Stomach (tissue), 8 donors: ENCODE measurements at regions not wholly inside any gene's neighbourhood (a gene's known extent, or its start where the extent isn't known, plus 50 kb on each side); places are given as distances from the start of the nearest gene placed in this dataset.
"Not testable (repeated sequence)": the region's sequence is repeated elsewhere in the genome, so short reads cannot be mapped to it uniquely, and the experiment has no call there.

Experiments used
- DNase-seq, 2 donors: peaks; one replicate each; pipeline versions ENCODE4 v3.0.0 to v3.0.0-alpha.2; 2013 to 2019
- H3K27ac ChIP-seq, 5 donors: fragments of 200-600 bp in 4 of 5; sonication (generic) in 4 of 5; one replicate each; pipeline ENCODE4 v1.5.1; 2013 to 2019; ENCODE audit warnings: mild to moderate bottlenecking in 1 of 5, moderate library complexity in 1 of 5
- H3K27me3 ChIP-seq, 3 donors: fragments of 200-600 bp; sonication (generic); one replicate each; pipeline ENCODE4 v1.5.1; 2017 to 2019; ENCODE audit warnings: mixed run types in 1 of 3
- H3K36me3 ChIP-seq, 4 donors: fragments of 200-600 bp; sonication (generic); 1 replicate in 3 of 4; 2 replicates in 1 of 4; pipeline ENCODE4 v1.5.1; 2016 to 2019
- H3K4me1 ChIP-seq, 4 donors: fragments of 200-600 bp; sonication (generic); one replicate each; pipeline ENCODE4 v1.5.1; 2016 to 2019
- H3K4me3 ChIP-seq, 4 donors: fragments of 200-600 bp; sonication (generic) in 3 of 4; one replicate each; pipeline ENCODE4 v1.5.1; 2016 to 2019; ENCODE audit warnings: mild to moderate bottlenecking in 1 of 4
- H3K9me3 ChIP-seq, 4 donors: fragments of 200-600 bp; sonication (generic); one replicate each; pipeline ENCODE4 v1.5.1; 2016 to 2019
- EP300 ChIP-seq: sonication (generic); formaldehyde crosslinking; IDR thresholded peaks from one replicate; pipeline ENCODE4 v1.6.1; 2017; ENCODE audit warnings: antibody characterized with exemption
- POLR2A ChIP-seq, 4 donors: fragments of 450-650 bp; IDR thresholded peaks; one replicate each; pipeline ENCODE4 v1.6.1; 2016; ENCODE audit warnings: antibody characterized with exemption in 4 of 4, control low read depth in 2 of 4, mild to moderate bottlenecking in 1 of 4, moderate library complexity in 1 of 4
- POLR2AphosphoS5 ChIP-seq, 3 donors: sonication (generic); formaldehyde crosslinking; IDR thresholded peaks; one replicate each; pipeline ENCODE4 v1.6.1; 2016; ENCODE audit warnings: antibody characterized with exemption in 3 of 3
- WGBS, 5 donors: extraction: QIAGEN DNeasy Blood & Tissue Kit in 3 of 5; methylation state at CpG; one replicate each; pipeline versions ENCODE4 v1.1.5 to v1.1.7; 2013 to 2018; 5-methylcytosine and 5-hydroxymethylcytosine counted together
- intact Hi-C: fragments of 100-400 bp; cut with DNase I; formaldehyde crosslinking; loops from one replicate; pipeline ENCODE4 v1.15.1; 2023; ENCODE audit warnings: low total_unique reads
- TF ChIP-seq, protein P1 (sequence below), 7 experiments: fragments of 450-650 bp in 4 of 7; fragments of 200-600 bp in 3 of 7; sonication (generic) in 3 of 7; IDR thresholded peaks; one replicate each; pipeline ENCODE4 v1.5.1; 2016 to 2019; ENCODE audit warnings: antibody characterized with exemption in 7 of 7, control low read depth in 2 of 7, mild to moderate bottlenecking in 1 of 7
- donor health status: healthy with polysubstance abuse.
- donor health status: Bipolar disorder and iron deficiency.
- donor health status: healthy.

DNA sequence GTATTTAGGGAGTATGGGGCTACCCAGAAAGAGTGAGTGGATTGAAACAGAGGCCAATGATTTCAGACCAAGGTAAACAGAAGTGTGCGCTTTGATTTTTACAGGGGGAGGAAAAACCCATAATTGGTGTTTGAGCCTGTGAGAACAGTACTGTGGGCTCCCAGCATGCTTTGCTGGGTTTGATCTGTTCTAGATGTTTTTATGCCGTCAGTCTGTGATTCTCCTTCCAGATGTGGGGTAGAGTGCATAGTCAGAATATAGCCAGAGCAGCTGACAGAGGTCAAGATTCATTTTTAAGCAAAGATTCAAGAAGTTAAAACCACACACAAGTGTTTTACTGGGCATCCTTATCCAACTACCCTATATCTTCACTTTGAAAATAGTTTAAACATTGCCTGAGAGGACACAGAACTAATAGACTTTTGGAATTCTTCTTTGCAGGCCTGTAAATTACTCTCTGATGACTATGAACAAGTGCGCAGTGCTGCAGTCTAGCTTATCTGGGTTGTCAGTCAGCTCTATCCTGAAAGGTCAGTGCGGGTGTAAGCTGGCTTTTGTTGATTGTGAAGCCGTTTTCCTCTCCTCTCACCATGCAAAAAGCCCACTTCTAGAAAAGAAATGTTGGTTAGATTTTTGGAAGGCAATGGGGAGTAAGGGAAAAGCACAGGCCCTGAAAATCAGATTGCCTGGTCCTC, 216.2 kb upstream of the VKORC1L1 start:
- H3K27me3 ChIP-seq, DNase-seq, H3K36me3 ChIP-seq, intact Hi-C loops, H3K4me1 ChIP-seq, H3K4me3 ChIP-seq, H3K9me3 ChIP-seq, H3K27ac ChIP-seq: not testable (repeated sequence)
- WGBS, 5 donors: no CpG with 5 or more reads among the region's 5 CpGs

DNA sequence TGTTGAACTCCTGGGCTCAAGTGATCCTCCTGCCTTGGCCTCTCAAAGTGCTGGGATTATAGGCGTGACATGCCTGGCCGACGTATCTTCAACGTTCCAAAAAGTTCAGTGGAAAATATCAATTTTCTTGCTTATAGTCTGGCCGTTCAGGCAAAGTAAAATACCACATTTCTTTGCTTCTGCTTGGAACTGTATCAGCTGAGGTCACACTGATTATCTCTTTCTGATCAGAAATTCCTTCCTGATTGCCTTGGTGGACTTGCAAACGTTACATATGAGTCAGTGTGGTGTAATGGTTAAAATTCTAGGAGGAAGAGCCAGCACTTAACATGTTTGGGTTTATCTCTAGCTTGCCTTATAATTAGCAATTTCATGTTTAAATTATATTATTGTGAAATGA, 189.5 kb upstream of the VKORC1L1 start:
- H3K9me3 ChIP-seq, H3K27me3 ChIP-seq, H3K4me1 ChIP-seq, H3K36me3 ChIP-seq, H3K27ac ChIP-seq, intact Hi-C loops, DNase-seq, H3K4me3 ChIP-seq: not testable (repeated sequence)
- 73 to 81% (median 80%) methylated on average over 6 of the region's 6 CpGs for WGBS, 5 donors

DNA sequence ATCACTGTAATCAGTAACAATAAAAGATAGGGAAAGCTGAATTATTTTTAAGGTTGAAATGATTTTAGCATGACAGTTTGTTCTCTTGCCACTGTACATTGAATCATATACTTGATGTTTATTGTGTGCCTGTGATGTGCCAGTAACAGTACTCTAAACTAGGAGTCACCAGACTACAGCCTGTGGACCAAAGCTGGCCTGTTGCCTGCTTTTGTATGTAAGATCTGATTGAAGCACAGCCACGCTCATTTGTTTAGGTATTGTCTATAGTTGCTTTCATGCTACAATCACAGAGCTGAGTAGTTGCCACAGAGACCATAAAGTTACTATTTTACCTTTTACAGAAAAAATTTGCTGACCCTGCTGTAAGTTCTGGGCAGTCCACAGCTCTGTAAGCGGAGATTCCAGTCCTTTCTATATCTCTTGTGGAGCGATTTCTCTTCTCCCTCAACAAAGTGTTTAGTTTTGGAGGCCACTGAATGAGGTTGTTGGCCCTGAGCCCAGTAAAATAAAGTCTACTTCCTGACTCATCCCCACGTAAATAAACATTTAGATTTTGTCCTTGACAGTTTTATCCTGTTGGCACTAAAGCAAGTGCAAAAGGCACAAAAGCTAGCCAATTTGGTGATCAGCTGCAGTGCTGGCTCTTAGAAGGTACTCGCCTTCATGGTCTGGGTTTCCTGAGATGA, 173.7 kb upstream of the VKORC1L1 start:
- H3K4me1 ChIP-seq, intact Hi-C loops, DNase-seq, H3K36me3 ChIP-seq, H3K27ac ChIP-seq, H3K4me3 ChIP-seq, H3K9me3 ChIP-seq, H3K27me3 ChIP-seq: not testable (repeated sequence)
- WGBS, 5 donors: 10 to 50% (median 40%) methylated on average over 1 of the region's 5 CpGs

DNA sequence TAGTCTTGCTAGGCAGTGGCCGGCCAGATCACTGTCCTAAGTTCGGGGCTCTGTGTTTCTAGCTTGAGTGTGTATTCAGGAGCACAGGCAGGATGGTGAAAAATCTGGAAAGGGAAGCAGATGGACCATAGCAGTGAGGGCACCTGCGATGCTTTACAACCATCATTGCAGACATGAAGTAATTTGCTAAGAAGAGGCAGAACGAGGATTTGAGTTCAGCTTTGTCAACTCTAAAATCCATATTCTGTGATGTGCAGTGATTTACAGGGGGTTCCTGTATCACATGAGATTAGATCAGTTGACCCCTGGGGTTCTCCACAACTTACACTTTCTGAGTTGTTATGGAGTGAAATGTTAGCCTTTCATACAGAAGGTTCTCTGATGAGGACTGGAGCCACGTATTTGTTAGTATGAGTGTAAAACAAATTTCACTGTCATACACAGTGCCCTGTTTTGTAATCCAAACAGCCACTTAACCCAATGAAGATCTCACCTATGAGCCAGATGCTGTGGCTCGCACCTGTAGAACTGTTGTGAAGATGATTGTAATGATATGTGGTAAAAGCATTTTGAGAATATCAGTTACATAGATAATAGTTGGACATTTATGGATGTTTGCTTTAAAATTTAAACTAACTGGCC, 173.0 kb upstream of the VKORC1L1 start:
- WGBS, 5 donors: 56 to 85% (median 75%) methylated on average over 4 to 5 of the region's 6 CpGs
- intact Hi-C loops, H3K27me3 ChIP-seq, H3K9me3 ChIP-seq, H3K4me3 ChIP-seq, H3K27ac ChIP-seq, H3K36me3 ChIP-seq, DNase-seq, H3K4me1 ChIP-seq: not testable (repeated sequence)

DNA sequence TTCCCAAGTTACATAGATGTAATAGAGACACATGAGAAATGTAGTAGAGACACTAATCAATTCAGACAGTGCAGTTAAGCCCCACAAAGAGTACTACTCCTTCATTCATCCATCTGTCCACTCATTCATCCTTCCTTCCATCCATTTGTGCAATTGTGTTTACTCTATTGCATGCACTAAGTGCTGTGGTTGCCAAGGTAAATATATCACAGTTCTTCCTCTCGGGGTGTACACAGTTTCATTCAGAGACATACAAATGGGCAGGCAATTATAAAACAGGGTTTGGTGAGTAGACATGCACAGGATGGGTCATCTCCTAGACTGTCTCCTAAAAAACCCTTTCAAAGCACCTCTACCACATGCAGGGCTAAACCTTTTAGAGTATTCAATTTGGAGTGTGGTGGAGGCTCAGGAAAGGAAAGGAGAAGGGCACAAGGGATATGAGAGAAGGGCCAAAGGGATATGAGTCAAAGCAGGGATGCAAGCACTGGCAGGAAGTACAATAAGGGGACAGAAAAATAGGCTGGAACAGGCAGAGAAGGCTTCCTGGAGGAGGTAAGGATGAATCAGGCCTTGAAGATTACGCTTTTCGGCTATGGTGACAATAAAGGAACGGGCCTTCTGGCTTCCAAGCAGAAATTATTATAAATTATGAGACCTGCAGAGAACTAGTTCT, 153.6 kb upstream of the VKORC1L1 start:
- H3K27me3 ChIP-seq, intact Hi-C loops, H3K9me3 ChIP-seq, H3K36me3 ChIP-seq, DNase-seq, H3K4me3 ChIP-seq, H3K27ac ChIP-seq, H3K4me1 ChIP-seq: not testable (repeated sequence)
- 54 to 79% (median 74%) methylated on average over 2 to 4 of the region's 4 CpGs for WGBS, 5 donors

DNA sequence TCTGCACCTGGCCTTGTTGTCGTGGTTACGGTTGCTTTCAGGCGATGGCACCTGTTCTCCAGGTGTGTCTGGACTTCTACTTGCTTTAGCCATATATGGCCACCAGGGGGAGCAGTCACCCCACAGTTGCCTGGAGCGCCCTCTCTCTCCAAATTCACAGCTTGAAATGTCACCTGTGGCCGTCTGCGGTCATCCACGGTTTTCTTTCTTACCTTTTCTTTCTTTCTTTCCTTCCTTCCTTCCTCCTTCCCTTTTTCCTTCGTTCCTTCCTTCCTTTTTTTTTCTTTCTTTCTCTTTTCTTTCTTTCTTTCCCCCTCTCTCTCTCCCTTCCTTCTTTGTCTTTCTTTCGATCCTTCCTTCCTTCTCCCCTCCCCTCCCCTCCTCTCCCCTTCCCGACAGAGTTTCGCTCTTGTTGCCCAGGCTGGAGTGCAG, 150.5 kb upstream of the VKORC1L1 start:
- Histone ChIP-seq H3K9me3 (no peaks in the 10 kb centered on the region), H3K4me1 (no peaks in the 10 kb centered on the region), H3K27ac (no peak overlapping the region), H3K27me3 (no peaks in the 10 kb centered on the region), H3K4me3 (no peak overlapping the region), H3K36me3 (peaks cover 14 to 21% (median 15%) of the 10 kb centered on the region in 4 donors)
- TF ChIP-seq EP300: no peak
- TF ChIP-seq, protein P1, sequence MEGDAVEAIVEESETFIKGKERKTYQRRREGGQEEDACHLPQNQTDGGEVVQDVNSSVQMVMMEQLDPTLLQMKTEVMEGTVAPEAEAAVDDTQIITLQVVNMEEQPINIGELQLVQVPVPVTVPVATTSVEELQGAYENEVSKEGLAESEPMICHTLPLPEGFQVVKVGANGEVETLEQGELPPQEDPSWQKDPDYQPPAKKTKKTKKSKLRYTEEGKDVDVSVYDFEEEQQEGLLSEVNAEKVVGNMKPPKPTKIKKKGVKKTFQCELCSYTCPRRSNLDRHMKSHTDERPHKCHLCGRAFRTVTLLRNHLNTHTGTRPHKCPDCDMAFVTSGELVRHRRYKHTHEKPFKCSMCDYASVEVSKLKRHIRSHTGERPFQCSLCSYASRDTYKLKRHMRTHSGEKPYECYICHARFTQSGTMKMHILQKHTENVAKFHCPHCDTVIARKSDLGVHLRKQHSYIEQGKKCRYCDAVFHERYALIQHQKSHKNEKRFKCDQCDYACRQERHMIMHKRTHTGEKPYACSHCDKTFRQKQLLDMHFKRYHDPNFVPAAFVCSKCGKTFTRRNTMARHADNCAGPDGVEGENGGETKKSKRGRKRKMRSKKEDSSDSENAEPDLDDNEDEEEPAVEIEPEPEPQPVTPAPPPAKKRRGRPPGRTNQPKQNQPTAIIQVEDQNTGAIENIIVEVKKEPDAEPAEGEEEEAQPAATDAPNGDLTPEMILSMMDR (IDR thresholded peaks at IDR 0.05): peak in 5 of 7 experiments; percentile 14 to 83 (median 73)
- TF ChIP-seq POLR2AphosphoS5 (IDR thresholded peaks at IDR 0.05): no peak
- no peak for TF ChIP-seq POLR2A (IDR thresholded peaks at IDR 0.05)
- DNase-seq: peak; percentile 77 to 86
- 22 to 32% (median 24%) methylated on average over 11 of the region's 11 CpGs for WGBS, 5 donors
- intact Hi-C loops: no loop called here

DNA sequence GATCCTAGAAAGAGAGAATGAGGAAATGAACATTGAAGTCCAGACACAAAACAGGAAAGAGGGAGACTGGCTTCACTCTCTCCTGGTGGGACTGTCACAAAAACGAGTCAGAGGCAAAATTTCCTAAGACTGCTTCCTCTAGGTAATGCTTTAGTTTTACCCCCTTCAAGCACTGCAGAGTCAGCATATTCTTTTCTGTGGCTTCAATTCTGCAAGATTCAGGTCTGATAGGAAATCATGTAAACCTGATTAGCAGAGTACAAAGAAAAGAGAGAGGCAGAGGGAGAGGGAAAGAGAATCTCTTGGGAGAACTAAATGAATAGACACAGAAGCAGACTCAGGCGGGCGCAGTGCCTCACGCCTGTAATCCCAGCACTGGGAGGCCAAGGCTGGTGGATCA, 145.7 kb upstream of the VKORC1L1 start:
- DNase-seq, H3K9me3 ChIP-seq, H3K4me3 ChIP-seq, H3K27ac ChIP-seq, intact Hi-C loops, H3K27me3 ChIP-seq: not testable (repeated sequence)
- H3K36me3 ChIP-seq: peaks cover 14 to 25% (median 15%) of the 10 kb centered on the region in 4 donors
- peaks cover 0 to 13% (median 12%) of the 10 kb centered on the region in 4 donors for H3K4me1 ChIP-seq
- WGBS, 5 donors: 83 to 93% (median 88%) methylated on average over 4 of the region's 4 CpGs
